ENCODE measurements at regions not wholly inside any gene's neighbourhood (a gene's known extent, or its start where the extent isn't known, plus 50 kb on each side); places are given as distances from the start of the nearest gene placed in this dataset.
A peak's percentile ranks its signal among the peaks of the same experiment; 100 is the strongest.

DNA sequence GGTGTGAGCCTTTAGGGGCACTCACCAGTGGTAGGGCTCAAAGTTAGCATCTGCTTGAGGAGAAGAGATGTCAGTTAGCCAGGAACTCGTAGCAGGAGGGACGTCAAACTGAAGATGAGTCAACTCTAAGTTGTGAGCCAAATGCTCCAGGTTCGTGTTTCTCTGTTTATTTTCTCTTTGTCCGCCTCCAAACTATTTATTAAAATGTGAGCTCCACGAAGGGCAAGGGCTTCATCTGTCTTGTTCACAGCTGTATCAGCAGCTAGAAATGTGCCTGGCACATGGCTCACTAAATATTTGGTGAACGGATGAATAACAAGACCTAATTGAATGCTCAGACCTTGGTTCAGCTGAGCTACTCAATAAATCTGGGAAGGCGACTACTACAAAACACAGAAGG is 248.9 kb downstream of the BCOR start:
- no peak for FAIRE-seq
- no peak for DNase-seq (ENCODE audit: insufficient read length, low spot score)

DNA sequence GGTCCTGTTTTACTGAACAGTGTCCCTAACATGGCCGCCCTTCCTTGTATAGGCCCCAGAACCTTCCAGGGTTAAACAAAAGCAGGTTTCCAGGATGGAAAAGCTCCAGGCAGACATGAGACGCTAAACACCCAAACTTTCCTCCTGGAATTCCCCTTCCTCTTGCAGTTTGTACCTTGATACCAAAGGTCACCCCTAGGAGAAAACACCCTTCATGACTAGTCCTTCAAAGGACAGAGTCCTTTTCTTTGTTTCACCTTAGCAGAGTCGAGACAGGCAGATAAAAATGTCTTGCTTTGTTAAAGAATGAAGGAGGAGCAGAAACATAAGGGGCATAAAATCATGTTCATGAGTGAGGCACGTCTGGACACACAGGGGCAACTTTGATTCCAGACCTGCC is 247.5 kb downstream of the BCOR start:
- DNase-seq (ENCODE audit: insufficient read length, low spot score) (no peak), FAIRE-seq (no peak)

DNA sequence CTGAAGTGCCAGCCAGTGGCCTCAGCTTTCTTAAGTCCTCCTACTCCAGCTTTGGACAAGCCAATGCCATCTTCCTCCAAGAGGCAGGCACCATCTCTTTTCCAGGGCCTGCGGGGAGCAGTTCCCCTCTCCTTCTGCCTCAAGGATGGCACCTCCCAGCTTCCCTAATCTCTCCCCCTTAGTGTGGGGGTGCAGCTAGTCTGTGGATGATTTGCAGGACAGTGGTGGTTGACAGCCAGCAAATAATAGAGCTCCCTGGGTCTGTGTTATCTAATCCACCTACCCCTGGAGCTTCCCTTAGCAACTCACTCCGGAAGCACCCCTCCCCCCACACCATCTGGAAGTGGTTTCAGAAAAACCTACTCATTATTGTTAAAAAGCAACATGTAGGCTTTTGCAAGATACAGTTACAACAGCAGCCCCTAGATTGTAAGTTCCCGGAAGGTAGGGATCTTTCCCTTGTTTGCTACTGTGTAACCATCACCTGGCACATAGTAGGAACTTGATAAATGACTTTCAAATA is 247.1 kb downstream of the BCOR start:
- FAIRE-seq (peak; percentile 4), DNase-seq (ENCODE audit: insufficient read length, low spot score) (no peak)

DNA sequence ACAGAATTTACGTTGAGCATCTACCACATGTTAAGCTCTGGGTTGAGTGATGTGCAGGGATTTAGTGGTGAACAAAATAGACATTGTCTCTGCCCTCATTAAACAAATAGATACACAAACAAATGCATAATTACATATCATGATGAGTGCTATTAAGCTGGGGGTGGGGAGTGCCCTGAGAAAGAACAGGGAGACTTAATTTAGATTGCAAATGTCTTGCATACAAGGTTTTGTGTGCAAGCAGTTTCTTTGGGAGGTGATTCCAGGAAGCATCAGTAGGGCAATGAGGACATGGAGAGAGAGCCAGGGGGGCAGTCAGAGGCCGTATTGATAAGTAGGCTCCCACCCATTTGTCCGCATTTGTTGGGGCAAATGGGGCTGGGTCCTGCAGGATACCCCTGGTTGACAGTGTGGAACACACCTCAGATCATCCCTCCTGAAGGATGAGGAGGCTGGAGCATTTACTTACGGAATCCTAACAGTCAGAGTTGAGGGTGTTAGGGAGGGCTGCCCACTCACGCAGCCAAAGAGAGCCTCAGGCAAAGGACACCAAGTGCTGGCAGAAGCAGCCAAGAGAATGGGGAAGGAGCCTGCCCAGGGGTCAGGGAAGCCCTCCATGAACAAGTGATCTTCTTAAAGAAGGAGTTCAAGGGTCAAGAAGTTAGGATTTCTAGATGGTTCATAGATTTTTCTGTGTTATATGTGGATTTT is 245.9 kb downstream of the BCOR start:
- DNase-seq (ENCODE audit: insufficient read length, low spot score) (no peak), FAIRE-seq (no peak)

DNA sequence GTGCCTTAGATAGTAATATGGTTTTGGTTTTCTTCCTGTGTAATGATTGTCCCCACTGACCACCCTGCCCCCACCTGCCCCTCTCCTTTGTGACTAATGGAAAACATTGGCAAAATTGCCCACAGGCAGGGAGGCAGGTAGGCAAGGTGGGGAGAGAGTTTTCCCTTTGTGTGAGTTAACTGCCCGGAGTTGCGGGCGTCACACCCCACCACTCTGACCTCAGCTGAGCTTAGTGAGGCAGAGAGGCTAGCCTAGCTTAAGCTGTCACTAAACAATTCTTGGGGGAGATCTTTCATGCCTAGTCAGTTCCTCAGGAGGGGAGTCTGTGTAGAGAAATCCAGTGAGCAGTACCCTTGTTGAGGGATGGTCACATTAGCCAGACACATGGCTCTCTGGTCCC is 245.3 kb downstream of the BCOR start:
- DNase-seq (ENCODE audit: insufficient read length, low spot score) (no peak), FAIRE-seq (no peak)

DNA sequence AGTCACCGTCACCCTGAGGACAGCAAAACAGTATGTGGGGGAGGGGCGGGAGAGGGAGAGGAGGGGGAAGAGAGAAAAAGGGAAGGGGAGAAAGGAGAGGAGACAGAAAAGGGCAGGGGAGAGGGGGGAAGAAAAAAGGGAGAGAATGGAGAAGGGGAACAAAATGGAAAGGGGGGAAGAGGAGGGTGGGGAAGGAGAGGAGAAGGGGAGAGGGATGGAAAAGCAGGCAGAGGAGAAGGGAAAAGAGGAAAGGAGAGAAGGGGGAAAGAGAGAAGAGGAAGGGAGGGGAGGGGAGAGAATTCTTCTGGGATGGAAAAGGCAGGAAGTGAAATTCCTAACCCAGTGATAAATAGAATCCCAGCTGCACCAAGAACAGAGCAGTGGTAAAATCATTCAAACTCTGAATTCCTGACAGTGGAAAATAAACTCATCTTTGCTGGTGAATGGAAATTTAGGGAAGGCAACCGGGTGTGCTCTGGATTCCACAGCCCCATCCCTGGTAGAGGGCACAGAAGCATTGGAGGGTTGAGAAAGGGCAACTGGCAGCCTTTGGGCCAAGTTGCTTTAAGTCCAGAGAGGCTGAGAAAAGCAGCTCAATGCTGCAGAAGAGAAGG is 244.2 kb downstream of the BCOR start:
- peak; percentile 85 for FAIRE-seq

DNA sequence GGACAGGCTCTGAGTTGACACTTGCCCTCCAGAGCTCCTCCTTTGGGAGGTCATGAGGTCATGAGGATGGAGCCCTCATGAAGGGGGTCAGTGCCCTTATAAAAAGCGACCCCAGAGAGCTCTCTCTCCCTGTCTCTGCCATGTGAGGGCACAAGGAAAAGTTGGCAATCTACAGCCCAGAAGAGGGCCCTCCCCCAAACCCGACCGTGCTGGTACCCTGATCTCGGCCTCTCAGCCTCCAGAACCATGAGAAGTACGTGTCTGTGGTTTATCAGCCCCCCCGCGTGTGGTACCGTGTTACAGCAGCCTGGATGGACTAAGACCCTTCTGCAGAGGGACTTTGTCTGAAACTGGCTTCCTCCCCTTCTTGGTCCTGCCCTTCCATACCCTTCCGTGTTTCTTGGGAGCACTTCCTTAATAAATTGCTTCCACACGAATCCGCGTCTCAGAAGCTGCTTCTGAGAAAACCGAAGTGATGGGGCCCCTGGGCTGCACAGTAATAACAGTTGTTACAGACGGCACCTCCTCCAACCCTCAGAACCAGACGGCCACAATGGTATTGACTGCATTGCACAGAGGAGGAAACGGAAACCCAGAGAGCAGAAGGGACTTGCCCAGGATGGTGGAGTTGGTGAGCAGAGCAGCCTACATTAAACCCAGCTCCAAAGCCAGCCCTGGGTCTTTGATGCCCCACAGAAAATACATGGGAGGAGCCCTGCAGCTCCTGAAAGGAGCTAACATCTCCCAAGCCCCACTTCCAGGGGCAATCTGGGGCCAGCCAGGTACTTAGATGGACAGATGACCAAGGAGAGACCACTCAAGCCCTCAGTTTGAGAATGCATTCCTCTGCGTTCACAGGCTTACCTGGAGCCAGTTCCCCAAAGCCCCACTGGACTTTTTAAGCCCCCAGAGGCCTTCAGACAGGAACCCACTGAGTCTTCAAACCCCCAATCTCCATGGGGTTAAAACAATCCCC is 242.7 kb downstream of the BCOR start:
- FAIRE-seq = peak; percentile 100
- no peak for DNase-seq (ENCODE audit: insufficient read length, low spot score)

More for the DNA sequence above, 244.2 kb downstream of the BCOR start:
- DNase-seq (ENCODE audit: insufficient read length, low spot score) = no peak

DNA sequence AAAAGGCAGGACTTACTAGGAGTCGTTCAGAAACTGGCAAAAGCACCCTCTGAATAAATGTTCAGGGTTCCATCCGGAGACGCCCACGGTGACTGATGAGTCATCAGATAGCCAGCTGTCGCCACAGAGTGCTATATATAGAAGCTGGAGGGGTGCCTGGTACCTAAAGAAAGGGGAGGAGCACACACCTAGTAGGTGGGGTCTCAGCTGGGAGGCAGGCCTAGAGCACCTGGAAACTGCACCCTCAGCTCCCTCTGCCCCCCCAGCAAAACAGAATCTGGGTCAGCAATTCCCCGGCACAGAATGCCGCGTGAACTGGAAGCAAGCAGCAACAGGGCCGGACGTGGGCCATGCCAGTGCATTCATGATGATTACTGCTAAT is 242.0 kb downstream of the BCOR start:
- DNase-seq (ENCODE audit: insufficient read length, low spot score) (no peak), FAIRE-seq (no peak)

DNA sequence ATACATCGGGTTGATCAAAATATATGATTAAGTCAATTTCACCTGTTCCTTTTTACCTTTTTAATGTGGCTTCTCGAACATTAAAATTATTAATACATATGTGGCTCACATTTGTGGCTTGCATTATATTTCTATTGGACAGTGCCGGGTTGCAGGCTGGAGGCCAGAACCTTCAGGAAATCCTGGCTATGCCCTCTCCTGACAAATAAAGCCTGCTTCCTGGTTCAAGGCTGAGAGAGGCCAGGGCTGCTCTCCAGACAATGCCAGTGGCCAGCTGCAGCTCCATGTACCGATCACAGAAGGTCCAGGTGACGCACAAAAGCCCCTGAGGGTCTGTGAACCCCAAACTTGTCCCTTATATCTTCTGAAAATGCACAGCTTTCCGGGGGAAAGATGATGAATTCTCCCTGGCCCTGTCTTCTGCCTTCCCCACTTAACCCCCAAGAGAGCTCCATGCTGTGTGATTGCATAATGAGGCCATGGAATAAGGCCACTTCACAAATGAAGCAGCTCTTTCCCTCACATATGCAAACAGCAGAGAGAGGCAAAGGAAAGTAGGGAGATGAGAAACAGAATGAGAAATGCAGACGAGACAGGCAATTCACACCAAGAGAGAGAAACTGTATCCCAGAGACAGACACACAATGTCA is 241.2 kb downstream of the BCOR start:
- DNase-seq (ENCODE audit: insufficient read length, low spot score) (no peak), FAIRE-seq (peak; percentile 83)

DNA sequence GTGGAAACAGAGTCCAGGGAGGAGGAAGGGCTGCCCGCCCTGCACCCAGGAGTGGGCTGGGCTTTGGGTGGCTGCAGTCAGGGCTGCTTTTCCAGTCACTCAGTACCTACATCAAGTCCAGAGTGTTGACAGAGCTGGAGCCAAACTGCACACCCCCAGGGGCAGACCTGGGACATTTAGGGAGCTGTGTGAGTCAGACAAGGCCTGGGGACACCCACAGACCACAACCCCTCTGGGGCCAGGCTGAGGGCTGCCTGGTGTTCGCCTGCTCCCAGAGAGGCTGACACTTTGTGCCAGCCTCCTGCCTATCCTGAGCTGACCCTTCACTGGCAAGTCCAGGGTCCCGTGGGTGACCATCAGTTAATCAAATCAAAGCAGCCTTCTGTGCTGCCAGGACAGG is 240.0 kb downstream of the BCOR start:
- DNase-seq (ENCODE audit: insufficient read length, low spot score) (no peak), FAIRE-seq (no peak)

DNA sequence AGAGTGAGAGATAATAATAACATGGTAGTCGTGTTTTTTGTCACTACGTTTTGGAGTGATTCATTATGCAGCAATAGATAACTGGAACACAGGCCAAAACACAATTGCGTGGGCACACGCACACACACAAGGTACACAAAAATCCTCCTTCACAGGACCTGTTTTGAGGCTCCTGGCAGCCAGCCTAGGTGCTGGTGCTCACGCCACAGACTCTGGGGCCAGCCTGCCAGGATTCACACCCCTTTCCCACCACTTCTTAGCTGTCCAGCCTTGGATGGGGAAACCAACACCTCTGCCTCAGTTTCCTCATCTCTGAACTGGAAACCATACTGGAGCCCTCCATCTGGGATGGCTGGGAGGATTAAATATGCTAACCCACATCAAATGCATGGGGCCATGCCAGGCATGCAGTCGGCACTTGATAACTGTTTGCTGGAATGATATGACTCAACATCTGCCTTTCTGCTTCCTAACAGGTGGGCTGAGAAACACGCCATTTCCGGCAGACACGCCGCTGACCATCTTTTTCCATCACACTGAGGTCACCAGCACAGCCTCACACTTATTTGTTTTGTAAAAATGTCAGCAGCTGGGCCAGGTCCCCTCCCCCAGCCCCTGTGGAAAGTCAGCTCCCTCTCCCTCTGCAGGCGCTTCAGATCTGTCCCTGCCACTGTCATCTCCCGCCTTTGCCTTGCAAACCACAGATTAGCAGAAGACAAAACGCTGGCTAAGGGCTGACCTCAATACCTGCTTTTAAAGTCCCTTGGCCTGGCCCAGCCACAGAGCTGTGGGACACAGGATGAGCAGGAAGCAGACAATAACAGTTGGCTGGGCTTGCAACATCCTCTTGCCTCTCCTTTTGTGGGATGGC is 237.5 kb downstream of the BCOR start:
- FAIRE-seq = peak; percentile 100
- DNase-seq (ENCODE audit: insufficient read length, low spot score) = no peak

DNA sequence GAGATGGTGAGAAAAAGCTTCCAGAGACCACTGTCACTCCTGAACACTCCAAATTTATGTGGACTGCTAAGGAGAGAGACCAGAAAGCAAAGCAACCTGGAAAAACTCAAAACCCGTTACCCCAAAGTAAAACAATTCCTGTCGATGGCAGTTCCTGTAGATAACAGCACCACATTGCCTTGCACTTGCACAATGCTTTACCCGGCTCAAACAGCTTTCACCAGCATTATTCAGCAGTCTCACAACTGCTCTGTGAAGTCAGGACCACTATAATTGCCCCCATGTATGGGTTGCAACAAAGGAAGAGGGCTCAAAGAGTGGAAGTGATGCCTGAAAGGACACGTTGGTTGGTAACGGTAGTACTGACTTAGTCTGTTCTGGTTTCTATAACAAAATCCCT is 234.8 kb downstream of the BCOR start:
- no peak for DNase-seq (ENCODE audit: insufficient read length, low spot score)
- FAIRE-seq = peak; percentile 23

DNA sequence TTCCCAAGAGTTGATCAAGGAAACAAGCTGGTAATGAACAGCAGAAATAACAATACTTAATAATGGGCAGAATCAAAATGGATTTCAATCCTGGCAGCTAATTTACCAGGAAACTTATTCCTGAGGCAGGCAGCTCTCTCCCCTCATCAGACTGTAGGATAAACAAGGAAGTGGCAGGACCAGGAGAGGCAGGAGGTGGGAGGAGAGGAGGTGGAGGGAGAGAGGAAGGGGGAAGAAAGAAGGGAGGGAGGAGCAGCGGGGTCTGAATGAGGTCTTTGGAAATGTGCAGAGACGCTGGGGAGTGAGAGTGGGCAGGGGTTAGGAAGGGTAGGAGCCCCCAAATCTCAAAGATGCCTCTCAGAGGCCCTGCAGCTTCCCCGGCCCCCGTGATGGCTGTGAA is 231.5 kb downstream of the BCOR start:
- DNase-seq (ENCODE audit: insufficient read length, low spot score) (no peak), FAIRE-seq (no peak)

DNA sequence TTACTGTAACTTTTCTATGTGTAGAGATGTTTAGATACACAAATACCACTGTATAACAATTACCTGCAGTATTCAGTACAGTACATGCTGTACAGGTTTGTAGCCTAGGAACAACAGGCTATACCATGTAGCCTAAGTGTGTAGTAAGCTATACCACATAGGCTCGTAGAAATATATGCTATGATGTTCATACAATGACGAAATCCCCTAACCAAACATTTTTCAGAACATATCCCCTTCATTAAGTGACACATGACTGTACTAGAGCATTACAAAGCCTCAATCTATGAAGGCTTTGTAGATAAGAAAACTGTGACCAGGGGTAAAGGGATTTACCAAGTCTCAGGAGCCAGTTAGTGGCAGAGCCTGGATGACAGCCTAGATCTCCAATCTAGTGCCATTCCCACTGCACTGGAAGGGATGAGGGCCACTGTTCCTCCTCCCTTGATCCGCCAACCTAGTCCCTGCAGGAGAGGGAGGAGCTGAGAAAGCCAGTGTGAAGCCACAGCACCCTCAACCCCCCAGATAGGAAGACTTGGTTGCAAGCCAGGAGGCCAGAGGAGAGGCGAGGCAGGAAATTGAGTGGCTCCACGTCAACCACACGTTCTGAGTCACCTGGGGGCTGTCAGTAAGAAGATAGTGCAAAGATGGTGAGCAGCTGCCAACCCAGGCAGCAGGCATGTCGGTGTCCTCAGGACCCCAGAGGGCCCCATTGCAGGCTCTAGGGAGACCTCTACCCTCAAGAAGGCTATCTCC is 227.7 kb downstream of the BCOR start:
- DNase-seq (ENCODE audit: insufficient read length, low spot score) (no peak), FAIRE-seq (peak; percentile 93)

DNA sequence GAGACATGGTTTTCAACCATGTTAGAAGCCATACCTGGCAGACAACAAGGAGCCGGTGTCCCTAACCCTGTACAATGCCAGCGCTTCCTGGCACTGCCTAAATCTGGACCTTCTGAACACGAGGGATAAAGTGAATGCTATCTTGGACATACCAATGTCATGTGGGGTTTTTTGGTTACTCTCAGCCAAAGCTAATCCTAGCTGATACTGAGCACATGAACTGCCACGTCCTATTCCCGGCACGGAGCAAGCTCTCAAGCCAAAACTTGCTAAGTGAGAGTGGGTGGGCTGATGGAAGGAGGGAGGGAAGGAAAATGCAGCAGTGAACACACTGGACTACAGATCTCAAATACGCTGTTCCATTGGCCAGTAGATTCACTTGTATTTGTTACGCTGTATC is 226.1 kb downstream of the BCOR start:
- FAIRE-seq (peak; percentile 75), DNase-seq (ENCODE audit: insufficient read length, low spot score) (no peak)

DNA sequence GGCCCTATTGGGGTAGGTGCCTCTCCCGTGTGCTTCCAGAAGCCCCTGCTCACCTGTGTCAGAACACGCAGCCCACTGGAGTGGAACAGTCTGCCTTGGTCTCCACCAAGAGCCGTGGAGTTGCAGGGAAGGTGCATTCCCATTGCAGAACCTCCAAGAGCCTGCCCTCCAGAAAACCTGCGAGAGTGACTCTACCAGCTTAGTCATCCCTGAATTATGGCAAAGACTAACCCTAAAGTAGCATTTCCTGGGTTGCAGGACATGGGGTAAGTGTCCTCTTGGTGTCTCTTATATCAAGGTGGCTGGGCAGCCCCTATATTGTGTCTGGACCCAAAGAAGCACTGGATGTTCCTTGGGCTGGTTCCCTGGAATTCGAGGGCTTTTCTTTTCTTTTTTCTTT is 224.6 kb downstream of the BCOR start:
- FAIRE-seq (peak; percentile 77), DNase-seq (ENCODE audit: insufficient read length, low spot score) (no peak)

DNA sequence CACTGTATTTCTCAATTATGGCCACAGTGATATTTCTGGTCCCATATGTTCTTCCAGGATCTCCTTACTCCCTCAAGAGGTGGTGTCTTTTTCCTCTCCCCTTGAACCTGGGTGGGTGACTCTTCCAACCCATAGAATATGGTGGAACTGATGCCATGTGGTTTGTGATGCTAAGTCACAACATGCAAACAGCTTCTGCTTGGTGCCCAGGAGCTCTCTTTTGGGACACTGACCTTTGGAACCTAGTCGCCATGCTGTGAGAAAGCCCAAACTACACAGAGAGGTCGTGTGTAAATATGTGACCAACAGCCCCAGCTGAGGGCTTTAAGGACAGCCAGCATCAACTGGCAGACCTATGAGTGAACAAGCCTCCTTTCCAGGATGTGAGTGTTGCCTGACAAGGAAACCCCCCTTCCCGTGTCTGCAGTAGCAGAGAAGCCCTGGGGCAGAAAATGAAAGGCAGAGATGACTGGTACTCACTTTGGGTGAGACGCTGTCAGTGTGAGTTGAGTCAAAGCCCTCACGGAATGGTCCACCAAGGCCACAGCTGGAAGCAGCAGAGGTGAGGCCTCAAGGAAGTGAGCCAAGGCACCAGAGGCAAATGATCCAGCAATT is 223.4 kb downstream of the BCOR start:
- no peak for DNase-seq (ENCODE audit: insufficient read length, low spot score)
- FAIRE-seq = peak; percentile 100

DNA sequence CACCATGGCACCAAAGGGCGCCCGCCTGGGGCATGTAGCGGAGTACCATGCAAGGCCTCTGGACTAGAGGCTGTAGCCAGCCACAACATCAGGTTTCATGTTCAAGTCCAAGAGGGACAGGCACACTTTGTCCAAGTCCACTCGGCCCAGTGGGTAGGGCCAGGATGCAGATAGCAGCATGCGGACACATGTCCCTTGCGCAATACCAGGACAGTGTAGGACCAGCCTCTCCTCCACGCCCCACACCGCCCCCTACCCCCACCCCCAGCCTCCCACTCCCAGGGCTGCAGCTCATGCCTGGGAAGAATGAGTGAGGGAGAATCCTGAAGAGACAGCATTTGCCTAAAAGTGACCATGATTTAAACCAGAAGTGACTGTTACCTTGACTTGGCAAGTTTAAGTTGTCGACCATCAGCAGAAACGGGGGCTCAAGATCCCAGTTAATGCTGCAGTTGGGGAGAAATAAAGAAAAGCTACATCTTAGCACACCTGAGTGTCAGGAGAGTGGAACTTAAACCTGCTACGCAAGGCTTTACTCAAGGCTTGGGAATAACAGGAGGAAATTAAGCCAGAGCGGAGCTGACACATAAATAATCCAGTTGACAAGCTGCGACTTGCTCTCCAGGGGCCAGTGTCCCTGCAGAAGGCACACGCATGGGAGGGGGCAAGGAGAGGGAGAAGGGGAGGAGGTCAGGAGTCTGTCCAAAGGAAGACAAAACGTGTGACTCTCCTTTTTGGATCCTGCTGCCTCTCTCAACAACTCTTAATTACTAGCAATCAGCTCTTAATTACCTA is 221.7 kb downstream of the BCOR start:
- FAIRE-seq (peak; percentile 62), DNase-seq (ENCODE audit: insufficient read length, low spot score) (no peak)

Data from GM19239 (cell line).